K562 (cell line): ENCODE measurements at regions not wholly inside any gene's neighbourhood (a gene's known extent, or its start where the extent isn't known, plus 50 kb on each side); places are given as distances from the start of the nearest gene placed in this dataset.

Source experiments
- ATAC-seq: fragments of 200-7000 bp; cut with Tn5 transposase; 3 replicates; pipeline ENCODE4 v1.9.1; 2020; ENCODE audit warnings: moderate library complexity
- BruUV-seq: library from RNA; stranded (reverse); fragments of 400-500 nt; replicated peaks from 2 replicates; lab custom pipeline; 2021; lab: Mats Ljungman, UMichigan
- CTCF ChIA-PET: fragments of 300-600 bp; formaldehyde crosslinking; extraction: SDS; loops from one replicate; lab custom pipeline; 2021; ENCODE audit warnings: low intra/inter-chr PET ratio; lab: Yijun Ruan, JAX
- POLR2A ChIA-PET: fragments of 300-600, 350-650 bp; sonication (Branson Sonifier 250); formaldehyde crosslinking; extraction: SDS; loops from one replicate; lab custom pipeline; 2021; ENCODE audit warnings: antibody characterized with exemption, inconsistent platforms; lab: Yijun Ruan, JAX
- DNase-seq, 4 experiments: peaks; one replicate each; pipeline versions ENCODE4 v3.0.0 to v3.0.0-alpha.2; 2011 to 2018; ENCODE audit warnings: low spot score in 3 of 4, mixed read lengths in 3 of 4; ENCODE audit errors: extremely low read depth in 1 of 4
- FAIRE-seq: peaks from 2 replicates; lab custom pipeline; 2011; peaks lifted over from hg19 to GRCh38; lab: Jason Lieb, UNC
- H2AFZ ChIP-seq: 2 replicates; pipeline ENCODE4 v1.6.0; 2011; ENCODE audit warnings: low read depth, low read length, control low read depth, inconsistent platforms
- H3K27ac ChIP-seq: fragments of 200-600 bp; 3 replicates; pipeline ENCODE4 v1.8.0; 2011; ENCODE audit warnings: low read depth, mild to moderate bottlenecking, control low read depth, inconsistent platforms, low read length, moderate library complexity, mixed read lengths; ENCODE audit errors: extremely low read depth
- H3K27me3 ChIP-seq, 2 experiments: fragments of 300-600 bp in 1 of 2; 2 replicates in 1 of 2; 3 replicates in 1 of 2; pipeline versions ENCODE4 v1.6.0 to v1.8.0; 2011; ENCODE audit warnings: inconsistent platforms in 2 of 2, low read length in 2 of 2, mild to moderate bottlenecking in 1 of 2, mixed read lengths in 1 of 2, moderate library complexity in 1 of 2; ENCODE audit not compliant: control insufficient read depth in 2 of 2, insufficient read depth in 2 of 2
- H3K36me3 ChIP-seq: fragments of 300-600 bp; 3 replicates; pipeline ENCODE4 v1.8.0; 2011; ENCODE audit warnings: mild to moderate bottlenecking, low read length, inconsistent platforms; ENCODE audit not compliant: control insufficient read depth, insufficient read depth
- H3K4me1 ChIP-seq, 2 experiments: fragments of 200-600 bp in 1 of 2; replicated peaks in 1 of 2; 2 replicates in 1 of 2; 3 replicates in 1 of 2; pipeline versions ENCODE4 v1.5.1 to v1.8.0; 2011; ENCODE audit warnings: inconsistent platforms in 2 of 2, low read length in 2 of 2, mild to moderate bottlenecking in 1 of 2, mixed read lengths in 1 of 2, moderate library complexity in 1 of 2; ENCODE audit not compliant: control insufficient read depth in 2 of 2, insufficient read depth in 2 of 2
- H3K4me2 ChIP-seq: 2 replicates; pipeline ENCODE4 v1.6.1; 2011; ENCODE audit warnings: low read length, control low read depth, inconsistent platforms, mixed read lengths; ENCODE audit not compliant: insufficient read depth
- H3K4me3 ChIP-seq: fragments of 200-600 bp; sonication (generic), shearing (Covaris generic); 2 replicates; pipeline ENCODE4 v1.5.1; 2016; ENCODE audit warnings: control low read depth, inconsistent platforms
- H3K79me2 ChIP-seq: fragments of 200-600 bp; 3 replicates; pipeline ENCODE4 v1.8.0; 2011; ENCODE audit warnings: low read length, inconsistent platforms; ENCODE audit not compliant: control insufficient read depth, insufficient read depth
- H3K9ac ChIP-seq, 2 experiments: 2 replicates each; pipeline versions ENCODE4 v1.6.0 to v1.6.1; 2011; ENCODE audit warnings: low read depth in 2 of 2, low read length in 2 of 2, control low read depth in 1 of 2, inconsistent platforms in 1 of 2, mild to moderate bottlenecking in 1 of 2, mixed read lengths in 1 of 2; ENCODE audit not compliant: insufficient read depth in 1 of 2
- H3K9me1 ChIP-seq: one replicate; pipeline ENCODE4 v1.6.0; 2011; ENCODE audit warnings: inconsistent platforms, mild to moderate bottlenecking, low read length, moderate library complexity; ENCODE audit not compliant: control insufficient read depth, insufficient read depth
- H3K9me3 ChIP-seq: replicated peaks from 2 replicates; pipeline ENCODE4 v1.5.1; 2011; ENCODE audit warnings: low read depth, low read length, inconsistent platforms; ENCODE audit not compliant: control insufficient read depth, insufficient read depth
- H4K20me1 ChIP-seq: replicated peaks from 2 replicates; pipeline ENCODE4 v1.6.1; 2011; ENCODE audit warnings: low read length, inconsistent platforms, mixed read lengths; ENCODE audit not compliant: control insufficient read depth, insufficient read depth
- HOXB6 ChIP-seq: fragments of 250-450 bp; sonication (Bioruptor Pico); IDR thresholded peaks from 2 replicates; pipeline ENCODE4 v1.5.1; 2022; ENCODE audit warnings: mild to moderate bottlenecking, borderline replicate concordance
- JUNB ChIP-seq: fragments of 450-650 bp; formaldehyde crosslinking; conservative IDR thresholded peaks from 2 replicates; pipeline ENCODE4 v1.4.0; 2020; ENCODE audit warnings: mild to moderate bottlenecking
- KDM5B ChIP-seq: fragments of 200-600 bp; sonication (generic); IDR thresholded peaks from 2 replicates; pipeline ENCODE4 v1.6.1; 2012; ENCODE audit warnings: low read depth, mild to moderate bottlenecking, moderate library complexity, low read length, control low read depth, inconsistent platforms; ENCODE audit not compliant: insufficient replicate concordance
- MGA ChIP-seq: fragments of 450-650 bp; IDR thresholded peaks from 2 replicates; pipeline ENCODE4 v1.6.1; 2016; ENCODE audit warnings: mild to moderate bottlenecking, moderate library complexity
- TBP ChIP-seq: optimal IDR thresholded peaks from 2 replicates; pipeline ENCODE3; 2011; ENCODE audit warnings: low read depth, low read length, improper control_type of control experiment
- TCF7L2 ChIP-seq: fragments of 150-350 bp; IDR thresholded peaks from 2 replicates; pipeline ENCODE4 v1.6.1; 2016; ENCODE audit warnings: low read depth, mild to moderate bottlenecking, low read length, moderate library complexity
- THRA ChIP-seq: fragments of 450-650 bp; IDR thresholded peaks from 2 replicates; pipeline ENCODE4 v1.6.1; 2017; ENCODE audit warnings: mild to moderate bottlenecking, moderate library complexity
- ZNF184 ChIP-seq: sonication (generic); formaldehyde crosslinking; IDR thresholded peaks from 2 replicates; pipeline ENCODE4 v1.5.0; 2020; ENCODE audit warnings: missing genetic modification reagents
- ZNF436 ChIP-seq: fragments of 250-450, 450-650 bp; sonication (Bioruptor Pico); formaldehyde crosslinking; IDR thresholded peaks from 2 replicates; pipeline ENCODE4 v1.7.0; 2020; ENCODE audit warnings: mild to moderate bottlenecking
- ZNF668 ChIP-seq: fragments of 250-450 bp; sonication (Bioruptor Pico); IDR thresholded peaks from 2 replicates; pipeline ENCODE4 v1.8.0; 2022; ENCODE audit warnings: mild to moderate bottlenecking, inconsistent platforms
- WGBS: fragments of 100-300 bp; shearing (Covaris generic); methylation state at CpG from one replicate; pipeline ENCODE4 v1.1.6; 2016; ENCODE audit warnings: low coverage, mixed read lengths; ENCODE audit not compliant: insufficient coverage; ENCODE audit errors: missing lambda C conversion rate; 5-methylcytosine and 5-hydroxymethylcytosine counted together
- in situ Hi-C: fragments of 300-500 bp; cut with MboI; formaldehyde crosslinking; loops from 4 replicates; pipeline ENCODE4 v1.15.0; 2018; ENCODE audit warnings: inconsistent platforms, mixed read lengths
- intact Hi-C: fragments of 100-400 bp; cut with micrococcal nuclease; formaldehyde crosslinking; loops from 2 replicates; pipeline ENCODE4 v1.14.2; 2022

GRCh38 chr9:11742471-11742870 is 950.7 kb upstream of the TYRP1 start (continued):
- no peak for TF ChIP-seq KDM5B

GRCh38 chr9:11743356-11743755 is 949.8 kb upstream of the TYRP1 start:
- Histone ChIP-seq H4K20me1 (no peaks in the 10 kb centered on the region), H3K27me3 (no peaks in the 10 kb centered on the region), H3K9me1 (no peaks in the 10 kb centered on the region), H3K4me3 (no peak overlapping the region), H3K79me2 (no peaks in the 10 kb centered on the region), H3K27ac (no peak overlapping the region), H3K4me1 (no peaks in the 10 kb centered on the region), H2AFZ (no peak overlapping the region), H3K36me3 (no peaks in the 10 kb centered on the region), H3K9me3 (no peaks in the 10 kb centered on the region), H3K9ac (no peak overlapping the region), H3K4me2 (no peak overlapping the region)
- in situ Hi-C loops (no loop called here), intact Hi-C loops (no loop called here)
- CTCF ChIA-PET, result no interaction called here
- POLR2A ChIA-PET, result no interaction called here
- WGBS, result 0% methylated on average over 2 of the region's 2 CpGs
- FAIRE-seq, result no peak
- DNase-seq, result no peak
- BruUV-seq, result no TSS peak
- no peak for ATAC-seq
- no peak for TF ChIP-seq ZNF184 (CRISPR knock-in tag)
- TF ChIP-seq JUNB (CRISPR knock-in tag), result no peak
- TF ChIP-seq HOXB6 (CRISPR knock-in tag), result no peak
- TF ChIP-seq ZNF436 (CRISPR knock-in tag), result no peak
- no peak for TF ChIP-seq ZNF668 (CRISPR knock-in tag)
- no peak for TF ChIP-seq TBP
- TF ChIP-seq THRA, result no peak
- no peak for TF ChIP-seq MGA
- no peak for TF ChIP-seq TCF7L2
